Activated naive CD4-positive, alpha-beta T cell treated with anti-CD3 and anti-CD28 coated beads, Interleukin-2, amount 50 U/mL, for 16 hours (primary cell): ENCODE measurements at regions not wholly inside any gene's neighbourhood (a gene's known extent, or its start where the extent isn't known, plus 50 kb on each side); places are given as distances from the start of the nearest gene placed in this dataset.
"Not testable (repeated sequence)": the region's sequence is repeated elsewhere in the genome, so short reads cannot be mapped to it uniquely, and the experiment has no call there.

Source experiments
- DNase-seq: peaks from one replicate; pipeline ENCODE4 v3.0.0-alpha.2; 2020

DNA sequence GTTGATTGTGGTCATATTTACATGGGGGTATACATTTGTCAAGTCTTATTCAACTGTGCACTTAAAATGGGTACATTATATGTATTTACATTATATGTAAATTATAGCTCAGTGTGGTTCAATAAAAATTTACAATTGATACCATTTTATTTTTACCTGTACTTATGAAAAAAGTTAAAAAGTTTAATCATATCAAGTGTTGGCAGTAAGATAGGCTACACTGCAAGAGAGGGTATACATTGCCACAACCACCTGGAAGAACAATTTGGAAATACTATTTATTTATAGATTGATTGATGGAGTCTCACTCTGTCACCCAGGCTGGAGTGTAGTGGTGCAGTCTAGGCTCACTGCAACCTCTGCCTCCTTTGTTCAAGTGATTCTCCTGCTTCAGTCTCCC lies 453.3 kb downstream of the XYLT1 start:
- DNase-seq: no peak

DNA sequence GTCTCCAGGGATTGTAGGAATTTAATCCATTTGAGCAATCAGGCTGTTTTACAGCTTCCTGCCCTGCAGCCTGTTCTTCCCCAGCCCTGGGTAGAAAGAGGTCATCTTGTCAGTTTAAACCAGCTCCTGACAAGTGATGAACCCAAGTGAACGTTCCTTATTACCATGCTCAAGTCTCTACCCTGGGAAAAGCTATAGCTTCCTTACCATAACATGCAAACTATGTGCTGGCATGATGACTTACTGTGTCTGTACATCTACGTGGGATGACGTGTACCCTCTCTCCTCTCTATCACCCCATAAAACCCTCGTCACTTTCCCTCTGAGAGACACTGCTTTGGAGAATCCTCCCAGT lies 452.2 kb downstream of the XYLT1 start:
- DNase-seq: no peak

DNA sequence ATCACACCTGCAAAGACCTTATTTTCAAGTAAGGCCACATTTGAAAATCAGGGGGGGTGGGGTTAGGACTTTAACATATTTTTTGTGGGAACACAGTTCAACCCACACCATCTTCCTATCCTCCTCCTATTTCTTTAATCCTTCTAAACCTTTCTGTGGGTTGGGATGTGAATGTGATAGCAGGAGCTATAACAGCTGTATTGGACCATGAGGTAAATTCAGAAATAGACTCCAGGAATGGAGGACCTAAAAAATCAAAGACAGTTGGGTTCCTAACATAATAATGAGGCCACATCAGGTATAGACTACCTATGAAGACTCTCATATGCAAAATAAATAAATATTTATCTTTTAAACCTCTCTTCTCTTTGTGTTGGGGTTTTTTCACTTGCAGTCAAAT lies 451.4 kb downstream of the XYLT1 start:
- DNase-seq: no peak

DNA sequence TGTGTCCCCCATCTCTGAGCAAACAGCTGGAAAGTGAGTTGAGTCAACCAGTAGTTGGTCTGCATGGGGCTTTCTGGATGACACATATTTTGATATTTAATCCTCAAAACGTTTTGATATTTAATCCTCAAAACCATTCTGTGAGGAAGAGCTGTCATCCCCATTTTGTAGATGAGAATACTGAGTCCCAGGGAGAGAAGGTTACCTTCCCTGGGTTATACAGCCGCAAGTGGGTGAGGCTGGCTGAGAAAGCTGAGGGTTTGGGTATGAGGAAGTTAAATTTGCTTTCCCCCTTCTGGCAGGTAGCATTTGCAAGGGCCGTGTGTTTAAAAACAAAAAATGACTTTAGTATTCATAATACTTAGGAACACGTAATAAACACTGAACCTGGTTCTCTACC lies 447.2 kb downstream of the XYLT1 start:
- no peak for DNase-seq

DNA sequence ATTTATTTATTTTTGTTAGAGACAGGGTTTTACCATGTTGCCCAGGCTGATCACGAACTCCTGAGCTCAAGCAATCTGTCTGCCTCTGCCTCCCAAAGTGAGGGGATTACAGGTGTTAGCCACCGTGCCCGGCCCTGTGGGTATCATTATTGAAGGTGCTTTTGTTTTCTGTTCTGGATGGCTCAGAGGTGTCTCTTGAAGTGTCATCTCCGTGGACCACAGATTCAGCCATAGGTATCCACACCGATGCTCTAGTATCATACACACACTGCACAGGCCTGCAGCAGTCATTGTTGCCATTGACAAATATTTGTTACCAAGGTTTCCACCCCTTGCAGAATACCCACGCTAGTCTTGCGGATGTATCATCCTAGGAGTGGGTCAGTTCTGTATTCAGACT lies 446.2 kb downstream of the XYLT1 start:
- DNase-seq: no peak

DNA sequence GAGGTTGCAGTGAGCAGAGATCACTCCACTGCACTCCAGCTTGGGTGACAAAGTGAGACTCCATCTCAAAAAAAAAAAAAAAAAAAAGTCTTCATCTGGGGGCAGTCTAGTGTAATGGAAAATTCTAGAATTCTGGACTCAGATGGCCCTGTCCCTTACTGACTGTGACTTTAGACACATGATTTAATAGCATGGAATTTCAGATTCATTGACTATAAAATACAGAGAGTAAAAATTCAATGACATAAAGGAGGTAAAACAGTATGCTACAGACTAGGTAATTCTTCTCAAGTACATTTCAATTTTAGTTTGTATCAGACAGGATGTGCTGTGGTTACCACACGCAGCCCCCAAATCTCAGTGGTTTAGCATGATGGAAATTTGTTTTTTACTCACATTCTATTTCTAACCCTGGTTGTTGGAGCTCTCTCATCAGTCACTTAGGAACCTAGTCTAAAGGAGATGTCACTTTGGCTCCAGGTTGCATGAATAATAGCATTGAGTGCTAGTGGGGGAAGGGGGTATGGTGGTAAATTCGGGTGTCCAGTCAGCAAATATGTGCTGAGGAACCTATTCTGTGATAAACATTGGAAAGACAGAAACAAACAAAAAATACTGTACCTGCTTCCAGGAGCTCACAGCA lies 444.0 kb downstream of the XYLT1 start:
- peak; percentile 28 for DNase-seq

DNA sequence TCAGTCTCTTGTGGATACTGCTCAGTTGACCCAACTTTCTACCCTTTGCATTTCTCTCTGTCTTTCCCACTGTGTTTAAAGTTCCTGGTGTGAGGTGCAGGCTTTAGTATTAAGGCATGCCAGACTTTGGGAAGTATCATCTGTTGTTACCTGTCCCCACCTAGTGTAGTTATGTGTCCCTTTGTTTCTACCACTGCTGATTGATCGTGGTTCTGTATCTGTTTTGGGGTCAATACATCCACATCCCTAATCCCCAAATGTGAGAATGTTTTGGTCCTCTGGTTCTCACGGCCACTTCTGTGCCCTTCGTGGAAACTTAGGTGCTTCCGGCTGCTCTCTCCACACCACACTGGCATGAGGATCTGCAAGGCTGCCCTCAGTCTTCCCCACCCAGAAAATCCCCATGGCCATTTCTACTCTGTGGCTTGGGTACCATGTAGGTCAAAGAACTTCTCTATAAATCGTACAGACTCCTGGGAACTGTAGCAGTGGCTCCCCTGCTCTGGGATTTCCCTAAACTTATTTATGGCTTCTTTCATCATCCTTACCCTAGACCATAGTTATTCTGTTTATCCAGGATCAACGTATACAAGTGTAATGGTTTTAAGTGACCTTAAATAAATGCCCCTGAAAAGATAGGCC lies 443.2 kb downstream of the XYLT1 start:
- no peak for DNase-seq

DNA sequence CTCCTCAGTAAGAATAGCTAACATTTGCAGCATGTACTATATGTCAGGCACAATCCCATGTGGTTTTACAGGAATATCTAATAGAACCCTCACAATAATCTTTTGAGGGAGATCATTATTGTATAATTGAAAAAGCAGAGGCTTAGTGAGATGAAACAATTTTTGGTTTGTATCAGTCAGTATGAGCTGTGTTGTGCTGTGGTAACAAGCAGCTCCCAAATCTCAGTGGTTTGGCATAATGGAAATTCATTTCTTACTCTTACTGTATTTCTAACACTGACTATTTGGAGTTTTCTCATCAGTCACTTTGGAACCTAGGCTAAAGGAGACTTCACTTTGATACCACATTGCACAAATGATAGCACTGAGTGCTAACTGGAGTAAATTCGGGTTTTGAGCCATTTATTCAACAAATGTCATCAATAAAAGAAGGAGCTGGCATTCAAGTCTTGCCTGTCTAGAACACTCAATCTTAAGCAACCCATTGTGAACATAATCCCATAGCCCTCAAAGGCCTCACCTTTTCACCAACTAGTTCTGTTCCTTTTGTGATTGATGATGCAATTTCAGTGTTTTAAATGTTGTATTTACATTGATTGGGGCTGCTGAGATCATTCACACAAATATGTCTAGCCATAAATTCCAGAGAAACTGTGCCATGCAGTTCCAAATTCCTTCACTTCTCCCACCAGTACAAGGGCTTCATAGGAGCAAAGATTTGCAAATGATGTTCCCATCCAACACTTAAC lies 441.0 kb downstream of the XYLT1 start:
- DNase-seq: no peak

DNA sequence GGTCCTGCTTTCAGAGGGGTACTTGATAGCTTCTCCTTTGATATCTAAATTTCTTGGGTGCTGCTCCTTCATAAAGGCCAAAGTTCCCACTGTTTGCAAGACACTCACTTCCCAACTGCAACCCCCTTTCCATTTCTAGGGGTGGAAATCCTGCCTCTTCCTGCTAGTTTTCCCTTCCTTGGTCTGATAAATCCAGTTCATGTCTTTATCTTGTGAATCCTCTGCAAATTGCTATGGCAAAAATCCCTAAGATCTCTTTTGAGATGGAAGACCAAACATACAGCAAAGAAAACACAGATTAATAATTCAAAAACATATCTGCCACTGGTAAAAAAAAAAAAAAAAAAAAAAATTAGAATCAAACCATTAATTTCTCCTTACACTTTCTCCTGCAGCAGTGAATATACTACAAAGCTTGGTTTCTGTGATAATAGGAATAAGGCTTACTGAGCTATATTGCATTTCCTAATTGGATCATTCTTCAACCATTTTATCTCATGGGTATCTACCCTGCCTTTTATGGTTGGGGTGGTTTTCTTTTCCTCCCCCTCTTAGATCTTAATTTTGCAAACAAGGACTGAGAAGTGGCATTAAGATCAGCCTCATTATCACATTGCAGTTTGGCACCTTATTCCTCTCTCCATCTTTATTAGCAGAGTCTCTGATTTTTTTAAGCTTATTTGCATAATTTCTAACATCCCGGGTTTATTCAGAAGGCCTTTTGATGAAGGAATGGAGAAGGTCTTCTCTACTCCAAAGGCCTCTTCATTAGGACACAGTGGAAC lies 439.1 kb downstream of the XYLT1 start:
- DNase-seq: no peak

DNA sequence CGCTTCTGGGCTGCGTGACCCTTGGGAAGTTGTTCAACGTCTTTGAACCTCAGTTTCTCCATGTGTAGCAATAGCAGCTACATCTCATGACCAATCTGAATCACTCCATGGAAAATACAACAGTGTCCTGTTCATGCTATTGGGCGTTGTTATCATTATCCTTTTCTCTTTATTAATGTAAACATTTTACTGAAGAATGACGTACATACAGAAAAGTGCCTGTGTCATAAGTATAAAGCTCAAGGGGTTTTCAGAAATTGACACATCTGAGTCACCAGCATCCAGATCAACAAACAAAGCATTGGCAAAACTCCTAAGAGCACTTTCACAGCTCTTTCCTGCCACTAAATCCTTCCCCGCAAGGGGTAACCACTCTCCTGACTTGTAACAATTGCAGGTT lies 438.4 kb downstream of the XYLT1 start:
- no peak for DNase-seq

DNA sequence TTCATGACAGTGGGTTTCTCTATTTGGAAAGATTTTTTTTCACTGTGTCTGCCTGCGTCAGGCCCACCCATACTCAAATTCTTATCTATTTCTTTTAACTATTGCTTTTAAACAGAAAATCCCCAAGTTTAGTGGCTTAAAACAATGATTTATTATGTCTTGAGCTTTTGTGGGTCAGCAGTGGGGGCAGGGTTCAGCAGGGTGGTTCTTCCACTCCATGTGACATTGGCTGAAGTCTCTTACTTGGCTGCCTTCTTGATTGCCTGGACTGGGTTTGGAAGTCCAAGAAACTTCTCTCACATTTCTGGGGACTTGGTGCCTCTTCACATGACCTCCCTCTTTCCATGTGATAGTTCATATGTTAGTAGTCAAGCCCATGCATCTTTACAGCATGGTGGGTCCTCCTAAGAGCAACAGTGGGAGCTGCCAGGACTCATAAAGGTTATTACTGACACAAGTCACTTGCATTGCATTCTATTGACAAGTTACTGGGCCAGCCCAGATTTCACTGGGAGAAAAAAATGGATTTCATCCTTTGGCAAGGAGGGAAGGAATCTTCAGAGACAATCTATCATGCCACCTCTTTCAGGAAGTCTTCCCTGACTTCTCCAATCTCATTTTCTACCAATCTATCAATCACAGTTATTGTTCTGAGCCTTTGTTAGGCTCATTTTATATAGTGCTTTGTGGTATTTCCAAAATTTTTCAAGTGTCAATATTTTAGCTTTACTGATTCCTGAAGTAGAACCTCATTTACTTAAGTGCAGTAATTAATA lies 436.1 kb downstream of the XYLT1 start:
- DNase-seq: no peak

DNA sequence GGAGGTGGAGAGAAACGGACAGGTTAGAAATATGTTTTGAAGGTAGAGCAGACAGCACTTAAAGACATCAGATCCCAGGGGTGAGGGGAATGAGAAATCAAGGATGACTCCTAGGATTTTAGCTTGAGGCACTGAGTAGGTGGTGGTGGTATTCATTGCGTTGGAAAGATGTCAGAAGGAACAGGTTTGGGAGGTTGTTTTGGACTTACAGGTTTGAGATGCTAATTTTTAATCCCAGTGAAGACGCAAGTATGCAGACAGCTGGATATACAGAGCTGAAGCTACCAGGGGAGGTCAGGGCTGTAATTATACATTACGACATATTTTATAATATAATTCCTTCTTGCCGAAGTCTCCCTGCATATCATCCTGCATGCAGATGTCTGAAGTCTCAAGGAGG lies 433.3 kb downstream of the XYLT1 start:
- no peak for DNase-seq

DNA sequence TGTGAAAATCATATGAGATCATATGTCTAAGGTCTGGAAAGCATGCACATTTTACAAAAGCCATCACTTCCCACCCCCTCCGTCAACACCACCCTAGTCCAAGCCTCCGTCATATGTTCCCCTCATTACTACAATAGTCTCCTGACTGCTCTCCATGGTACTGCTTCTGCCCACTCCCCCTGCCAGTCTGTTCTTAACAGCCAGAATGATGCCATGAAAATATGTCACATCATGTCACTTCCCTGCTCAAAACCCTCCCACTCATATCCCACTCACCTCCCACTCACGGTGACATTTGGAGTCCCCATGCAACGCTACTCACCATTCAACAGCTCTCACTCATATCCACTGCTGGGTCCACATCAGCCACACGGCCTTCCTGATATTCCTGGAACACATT lies 432.3 kb downstream of the XYLT1 start:
- no peak for DNase-seq

DNA sequence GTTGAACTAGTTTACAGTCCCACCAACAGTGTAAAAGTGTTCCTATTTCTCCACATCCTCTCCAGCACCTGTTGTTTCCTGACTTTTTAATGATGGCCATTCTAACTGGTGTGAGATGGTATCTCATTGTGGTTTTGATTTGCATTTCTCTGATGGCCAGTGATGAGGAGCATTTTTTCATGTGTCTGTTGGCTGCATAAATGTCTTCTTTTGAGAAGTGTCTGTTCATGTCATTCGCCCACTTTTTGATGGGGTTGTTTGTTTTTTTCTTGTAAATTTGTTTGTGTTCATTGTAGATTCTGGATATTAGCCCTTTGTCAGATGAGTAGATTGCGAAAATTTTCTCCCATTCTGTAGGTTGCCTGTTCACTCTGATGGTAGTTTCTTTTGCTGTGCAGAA lies 421.7 kb downstream of the XYLT1 start:
- DNase-seq: not testable (repeated sequence)

DNA sequence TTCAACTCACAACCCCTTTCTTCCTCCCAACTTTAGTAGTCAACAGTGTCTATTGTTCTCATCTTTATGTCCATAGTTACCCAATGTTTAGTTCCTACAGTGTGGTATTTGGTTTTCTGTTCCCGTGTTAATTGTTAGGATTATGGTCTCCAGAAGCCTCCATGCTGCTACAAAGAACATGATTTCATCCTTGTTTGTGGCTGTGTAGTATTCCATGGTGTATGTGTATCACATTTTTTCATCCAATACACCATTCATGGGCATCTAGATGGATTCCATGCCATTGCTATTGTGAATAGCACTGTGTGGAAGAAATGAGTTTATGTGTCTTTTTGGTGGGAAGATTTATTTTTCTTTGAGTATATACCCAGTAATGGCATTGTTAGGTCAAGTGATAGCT lies 420.3 kb downstream of the XYLT1 start:
- no peak for DNase-seq
